IMR-90 (cell line): ENCODE measurements at regions not wholly inside any gene's neighbourhood (a gene's known extent, or its start where the extent isn't known, plus 50 kb on each side); places are given as distances from the start of the nearest gene placed in this dataset.

Experiments
- ATAC-seq: fragments of 200-7000 bp; cut with Tn5 transposase; 2 replicates; pipeline ENCODE4 v1.9.1; 2020; ENCODE audit warnings: low read depth, mild to moderate bottlenecking, moderate library complexity
- BruUV-seq: library from RNA; stranded (reverse); fragments of 400-500 nt; replicated peaks from 2 replicates; lab custom pipeline; 2021; lab: Mats Ljungman, UMichigan
- CTCF ChIA-PET: fragments of 300-600 bp; formaldehyde crosslinking; extraction: SDS; loops from one replicate; lab custom pipeline; 2021; ENCODE audit warnings: antibody characterized with exemption; lab: Yijun Ruan, JAX
- POLR2A ChIA-PET: fragments of 300-600 bp; sonication (Branson Sonifier 250); formaldehyde crosslinking; loops from one replicate; lab custom pipeline; 2022; ENCODE audit warnings: antibody characterized with exemption; ENCODE audit not compliant: unreplicated experiment; lab: Charles Lee
- DNase-seq: peaks from one replicate; pipeline ENCODE4 v3.0.0; 2013
- H2AFZ ChIP-seq: replicated peaks from 2 replicates; pipeline ENCODE3; 2013; ENCODE audit warnings: low read length, mild to moderate bottlenecking; ENCODE audit not compliant: poor library complexity
- H2AK5ac ChIP-seq: 2 replicates; pipeline ENCODE4 v1.6.1; 2013; ENCODE audit warnings: low read depth, low read length, inconsistent platforms
- H2AK9ac ChIP-seq: replicated peaks from 2 replicates; pipeline ENCODE3; 2013; ENCODE audit warnings: mild to moderate bottlenecking, low read depth, low read length, moderate library complexity; ENCODE audit not compliant: poor library complexity
- H2BK120ac ChIP-seq: 2 replicates; pipeline ENCODE4 v1.6.1; 2013; ENCODE audit warnings: low read depth, low read length, inconsistent platforms
- H2BK15ac ChIP-seq: 3 replicates; pipeline ENCODE4 v1.6.1; 2013; ENCODE audit warnings: low read depth, low read length, inconsistent platforms
- H2BK20ac ChIP-seq: 2 replicates; pipeline ENCODE4 v1.6.1; 2013; ENCODE audit warnings: low read depth, mild to moderate bottlenecking, inconsistent platforms, low read length, moderate library complexity
- H2BK5ac ChIP-seq: 2 replicates; pipeline ENCODE4 v1.6.1; 2013; ENCODE audit warnings: mild to moderate bottlenecking, low read depth, low read length, inconsistent platforms; ENCODE audit not compliant: poor library complexity, severe bottlenecking
- H3K14ac ChIP-seq: replicated peaks from 2 replicates; pipeline ENCODE4 v1.6.1; 2013; ENCODE audit warnings: low read depth, low read length, inconsistent platforms
- H3K18ac ChIP-seq: 2 replicates; pipeline ENCODE4 v1.6.1; 2013; ENCODE audit warnings: low read depth, low read length, control low read depth
- H3K23ac ChIP-seq: 2 replicates; pipeline ENCODE4 v1.6.1; 2013; ENCODE audit warnings: low read depth, low read length, inconsistent platforms
- H3K27ac ChIP-seq: 2 replicates; pipeline ENCODE4 v1.5.1; 2013; ENCODE audit warnings: mild to moderate bottlenecking, control low read depth, low read length; ENCODE audit not compliant: insufficient read depth
- H3K27me3 ChIP-seq: 2 replicates; pipeline ENCODE4 v1.6.1; 2013; ENCODE audit warnings: low read length; ENCODE audit not compliant: control insufficient read depth, insufficient read depth
- H3K36me3 ChIP-seq: 2 replicates; pipeline ENCODE4 v1.6.1; 2013; ENCODE audit warnings: low read length, mixed read lengths; ENCODE audit not compliant: control insufficient read depth, insufficient read depth
- H3K4ac ChIP-seq: 2 replicates; pipeline ENCODE4 v1.6.1; 2013; ENCODE audit warnings: low read depth, low read length, inconsistent platforms
- H3K4me1 ChIP-seq: 2 replicates; pipeline ENCODE4 v1.6.1; 2013; ENCODE audit warnings: low read length, mixed read lengths; ENCODE audit not compliant: control insufficient read depth, insufficient read depth
- H3K4me2 ChIP-seq: 2 replicates; pipeline ENCODE4 v1.6.1; 2013; ENCODE audit warnings: low read depth, mild to moderate bottlenecking, control low read depth, low read length, moderate library complexity
- H3K4me3 ChIP-seq: 2 replicates; pipeline ENCODE4 v1.5.1; 2013; ENCODE audit warnings: low read depth, mild to moderate bottlenecking, control low read depth, low read length, moderate library complexity; ENCODE audit not compliant: insufficient read depth
- H3K56ac ChIP-seq: 2 replicates; pipeline ENCODE4 v1.6.1; 2013; ENCODE audit warnings: low read length, inconsistent platforms; ENCODE audit not compliant: insufficient read depth; ENCODE audit errors: extremely low read depth
- H3K79me1 ChIP-seq, 2 experiments: 2 replicates each; pipeline ENCODE4 v1.6.1; 2013; ENCODE audit warnings: low read length in 2 of 2, inconsistent platforms in 1 of 2, low read depth in 1 of 2
- H3K9ac ChIP-seq: 2 replicates; pipeline ENCODE4 v1.6.1; 2013; ENCODE audit warnings: low read depth, low read length, control low read depth
- H3K9me1 ChIP-seq: 2 replicates; pipeline ENCODE4 v1.6.1; 2013; ENCODE audit warnings: low read length, inconsistent platforms; ENCODE audit not compliant: insufficient read depth
- H3K9me3 ChIP-seq: 2 replicates; pipeline ENCODE4 v1.6.1; 2013; ENCODE audit warnings: low read length; ENCODE audit not compliant: control insufficient read depth, insufficient read depth
- H4K20me1 ChIP-seq: 2 replicates; pipeline ENCODE4 v1.6.1; 2013; ENCODE audit warnings: low read length, inconsistent platforms; ENCODE audit not compliant: insufficient read depth
- H4K5ac ChIP-seq: 2 replicates; pipeline ENCODE4 v1.6.1; 2013; ENCODE audit warnings: mild to moderate bottlenecking, low read depth, low read length, control low read depth
- H4K8ac ChIP-seq, 2 experiments: 2 replicates each; pipeline ENCODE4 v1.6.1; 2013; ENCODE audit warnings: low read depth in 2 of 2, low read length in 2 of 2, control low read depth in 1 of 2, inconsistent platforms in 1 of 2
- H4K91ac ChIP-seq: 2 replicates; pipeline ENCODE4 v1.6.1; 2013; ENCODE audit warnings: low read depth, low read length, inconsistent platforms; ENCODE audit not compliant: insufficient read depth
- BHLHE40 ChIP-seq: fragments of 150-350 bp; IDR thresholded peaks from 2 replicates; pipeline ENCODE4 v1.6.1; 2016; ENCODE audit warnings: mild to moderate bottlenecking, low read depth, low read length
- CEBPB ChIP-seq: IDR thresholded peaks from 2 replicates; pipeline ENCODE4 v1.6.1; 2012; ENCODE audit warnings: low read depth, low read length, improper control_type of control experiment
- CHD1 ChIP-seq: IDR thresholded peaks from 2 replicates; pipeline ENCODE4 v1.6.1; 2012; ENCODE audit warnings: low read depth, low read length, improper control_type of control experiment
- ELK1 ChIP-seq: fragments of 150-350 bp; IDR thresholded peaks from 2 replicates; pipeline ENCODE4 v1.6.1; 2016; ENCODE audit warnings: low read depth, mild to moderate bottlenecking, low read length, moderate library complexity, borderline replicate concordance
- FOS ChIP-seq: fragments of 150-350 bp; IDR thresholded peaks from 2 replicates; pipeline ENCODE4 v1.6.1; 2016; ENCODE audit warnings: low read depth, low read length
- MAZ ChIP-seq: IDR thresholded peaks from 2 replicates; pipeline ENCODE4 v1.6.1; 2012; ENCODE audit warnings: low read depth, mild to moderate bottlenecking, low read length, improper control_type of control experiment, moderate library complexity, borderline replicate concordance
- NFE2L2 ChIP-seq: fragments of 150-350 bp; IDR thresholded peaks from 2 replicates; pipeline ENCODE4 v1.6.1; 2016; ENCODE audit warnings: low read depth, mild to moderate bottlenecking, low read length
- POLR2A ChIP-seq: IDR thresholded peaks from 2 replicates; pipeline ENCODE4 v1.6.1; 2012; ENCODE audit warnings: mild to moderate bottlenecking, low read depth, low read length
- RCOR1 ChIP-seq: IDR thresholded peaks from 2 replicates; pipeline ENCODE4 v1.6.1; 2012; ENCODE audit warnings: mild to moderate bottlenecking, low read length, improper control_type of control experiment; ENCODE audit not compliant: insufficient replicate concordance
- SMC3 ChIP-seq: fragments of 150-350 bp; IDR thresholded peaks from 2 replicates; pipeline ENCODE4 v1.6.1; 2016; ENCODE audit warnings: low read depth, mild to moderate bottlenecking, antibody characterized with exemption, low read length, moderate library complexity
- USF2 ChIP-seq: fragments of 150-350 bp; IDR thresholded peaks from 2 replicates; pipeline ENCODE4 v1.6.1; 2017; ENCODE audit warnings: mild to moderate bottlenecking, antibody characterized with exemption, low read length, low read depth
- WGBS, 2 experiments: methylation state at CpG; one replicate each; pipeline versions ENCODE4 v1.1.5 to v1.1.7; 2013; ENCODE audit warnings: missing lambda C conversion rate in 2 of 2; ENCODE audit not compliant: insufficient read length in 1 of 2; ENCODE audit errors: extremely low coverage in 2 of 2; 5-methylcytosine and 5-hydroxymethylcytosine counted together
- dilution Hi-C: fragments of 300-500 bp; cut with HindIII; formaldehyde crosslinking; loops from one replicate; pipeline ENCODE4 v1.14.3; 2018; ENCODE audit warnings: low sequenced_read_pairs; ENCODE audit not compliant: unreplicated experiment
- in situ Hi-C: fragments of 300-500 bp; cut with MboI; formaldehyde crosslinking; loops from 3 replicates; pipeline ENCODE4 v1.14.3; 2019; ENCODE audit warnings: low sequenced_read_pairs, inconsistent platforms, mixed read lengths
- intact Hi-C: fragments of 100-400 bp; cut with micrococcal nuclease; formaldehyde crosslinking; loops from 2 replicates; pipeline ENCODE4 v1.10.0; 2022

- peak overlapping the region; percentile 99 for H3K23ac ChIP-seq
- peak overlapping the region; percentile 99 for H2BK20ac ChIP-seq
- ChIA-PET POLR2A (interaction anchor here (0.6 to 2.2 kb wide), 4 partner anchors 11 to 89 kb away, joined by 4 to 8 read pairs (median 5); partner anchors contain the start of gene SGIP1), CTCF (interaction anchor here (0.6 to 2.2 kb wide), 4 partner anchors 14 to 160 kb away, joined by 3 to 11 read pairs (median 6); no protein-coding TSS in a partner anchor)
- peak overlapping the region; percentile 99 for H3K18ac ChIP-seq
- dilution Hi-C loops = no loop called here
- H4K5ac ChIP-seq = peak overlapping the region; percentile 99
- peaks cover 11% of the 10 kb centered on the region for H3K4me1 ChIP-seq
- H2AFZ ChIP-seq = peak overlapping the region; percentile 84
- 0 out of 2 replicates have a peak, but pooled peaks cover 3% of the 10 kb centered on the region for H3K9me3 ChIP-seq
- H2BK120ac ChIP-seq = peak overlapping the region; percentile 99
- peak overlapping the region; percentile 42; the same call in 1 of the 2 replicates for H3K9ac ChIP-seq
- peak overlapping the region; percentile 64; the same call in 1 of the 2 replicates for H3K4me2 ChIP-seq
- H3K4ac ChIP-seq = peak overlapping the region; percentile 99
- DNase-seq = peak; percentile 99
- H2AK5ac ChIP-seq = peak overlapping the region; percentile 90
- peaks cover 7% of the 10 kb centered on the region; the same call in 1 of the 2 replicates for H3K9me1 ChIP-seq
- WGBS, 2 experiments = no CpG with 5 or more reads among the region's 2 CpGs
- intact Hi-C loops = loop anchor here (5.0 kb wide), 1 partner anchor 67 kb away; the partner anchor contains the start of gene SGIP1
- peak overlapping the region; percentile 95 for H3K56ac ChIP-seq
- ATAC-seq = peak; percentile 94
- H3K79me1 ChIP-seq = peaks cover 0 to 3% of the 10 kb centered on the region in 2 experiments; a peak in 2 of 4 replicates
- peak overlapping the region; percentile 97 for H3K14ac ChIP-seq
- H4K20me1 ChIP-seq = no peaks in the 10 kb centered on the region
- peak overlapping the region; percentile 87 for H2BK15ac ChIP-seq
- TF ChIP-seq SMC3 (no peak), NFE2L2 (0 out of 2 replicates have a peak, but pooled peaks have one; percentile 27), BHLHE40 (0 out of 2 replicates have a peak, but pooled peaks have one; percentile 38), USF2 (peak; percentile 96), FOS (peak; percentile 77), MAZ (no peak), RCOR1 (peak; percentile 32), CHD1 (no peak), POLR2A (no peak), CEBPB (peak; percentile 1; the same call in 1 of the 2 replicates), ELK1 (no peak)
- peak overlapping the region; percentile 96 for H4K91ac ChIP-seq
- BruUV-seq = no TSS peak
- H2BK5ac ChIP-seq = peak overlapping the region; percentile 100
- H4K8ac ChIP-seq = peak overlapping the region; percentile 88 to 100
- peak overlapping the region; percentile 99 for H3K27ac ChIP-seq
- no peaks in the 10 kb centered on the region; the same call in 1 of the 2 replicates for H3K36me3 ChIP-seq
- in situ Hi-C loops = no loop called here
- H3K27me3 ChIP-seq = no peaks in the 10 kb centered on the region
- H3K4me3 ChIP-seq = no peak overlapping the region
- peak overlapping the region; percentile 92 for H2AK9ac ChIP-seq
These were observed 69.2 kb upstream of the SGIP1 start for GRCh38 chr1:66464802-66465201.
